H1 (cell line): ENCODE measurements at regions not wholly inside any gene's neighbourhood (a gene's known extent, or its start where the extent isn't known, plus 50 kb on each side); places are given as distances from the start of the nearest gene placed in this dataset.

Experiments
- CTCF ChIA-PET: fragments of 300-600 bp; sonication (Branson Sonifier 250); formaldehyde crosslinking; loops from one replicate; lab custom pipeline; 2021; ENCODE audit not compliant: partially characterized antibody; lab: Charles Lee
- POLR2A ChIA-PET: fragments of 300-600 bp; sonication (Branson Sonifier 250); formaldehyde crosslinking; loops from one replicate; lab custom pipeline; 2021; ENCODE audit warnings: inconsistent platforms; ENCODE audit not compliant: partially characterized antibody; lab: Charles Lee
- DNase-seq, 2 experiments: peaks; one replicate each; pipeline versions ENCODE4 v3.0.0 to v3.0.0-alpha.2; 2010 to 2022; ENCODE audit warnings: low spot score in 2 of 2, low read depth in 1 of 2, mixed read lengths in 1 of 2
- FAIRE-seq: peaks from 2 replicates; lab custom pipeline; 2011; peaks lifted over from hg19 to GRCh38; lab: Jason Lieb, UNC
- H2AFZ ChIP-seq: 2 replicates; pipeline ENCODE4 v1.8.1; 2012; ENCODE audit warnings: low read length, inconsistent platforms
- H2AK5ac ChIP-seq: 2 replicates; pipeline ENCODE4 v1.6.1; 2013; ENCODE audit warnings: low read depth, low read length
- H2BK120ac ChIP-seq: replicated peaks from 2 replicates; pipeline ENCODE3; 2013; ENCODE audit warnings: low read depth, low read length, inconsistent platforms
- H2BK12ac ChIP-seq: 2 replicates; pipeline ENCODE4 v1.6.1; 2013; ENCODE audit warnings: low read depth, low read length
- H2BK15ac ChIP-seq: 2 replicates; pipeline ENCODE4 v1.6.1; 2013; ENCODE audit warnings: low read length
- H2BK20ac ChIP-seq: 2 replicates; pipeline ENCODE4 v1.6.1; 2013; ENCODE audit warnings: low read length
- H2BK5ac ChIP-seq: 2 replicates; pipeline ENCODE4 v1.6.1; 2013; ENCODE audit warnings: low read depth, low read length
- H3K14ac ChIP-seq: 2 replicates; pipeline ENCODE4 v1.6.1; 2013; ENCODE audit warnings: inconsistent platforms; ENCODE audit not compliant: insufficient read length
- H3K18ac ChIP-seq: 2 replicates; pipeline ENCODE4 v1.6.1; 2013; ENCODE audit warnings: low read length; ENCODE audit errors: extremely low read depth
- H3K23ac ChIP-seq: 2 replicates; pipeline ENCODE4 v1.6.1; 2013; ENCODE audit warnings: inconsistent platforms; ENCODE audit not compliant: insufficient read length
- H3K23me2 ChIP-seq: 2 replicates; pipeline ENCODE4 v1.6.1; 2013; ENCODE audit warnings: low read depth, low read length
- H3K27ac ChIP-seq: 2 replicates; pipeline ENCODE4 v1.6.1; 2011; ENCODE audit warnings: low read depth, low read length, inconsistent platforms
- H3K27me3 ChIP-seq, 4 experiments: replicated peaks in 1 of 4; 1 replicate in 1 of 4; 2 replicates in 3 of 4; pipeline versions ENCODE4 v1.6.1 to v1.8.1; 2011 to 2013; ENCODE audit warnings: low read length in 3 of 4, mild to moderate bottlenecking in 3 of 4, inconsistent platforms in 2 of 4, mixed read lengths in 2 of 4, moderate library complexity in 1 of 4; ENCODE audit not compliant: control insufficient read depth in 3 of 4, insufficient read depth in 3 of 4; ENCODE audit errors: extremely low read depth in 1 of 4
- H3K36me3 ChIP-seq, 4 experiments: 2 replicates each; pipeline versions ENCODE4 v1.6.1 to v1.8.1; 2011 to 2013; ENCODE audit warnings: mild to moderate bottlenecking in 4 of 4, low read length in 3 of 4, moderate library complexity in 2 of 4, control low read depth in 1 of 4, inconsistent platforms in 1 of 4; ENCODE audit not compliant: insufficient read depth in 4 of 4, control insufficient read depth in 2 of 4
- H3K4ac ChIP-seq: replicated peaks from 2 replicates; pipeline ENCODE3; 2013; ENCODE audit warnings: low read length, low read depth, mixed read lengths, inconsistent platforms; ENCODE audit not compliant: insufficient read length
- H3K4me1 ChIP-seq, 4 experiments: replicated peaks in 1 of 4; 1 replicate in 1 of 4; 2 replicates in 3 of 4; pipeline versions ENCODE4 v1.6.1 to v1.8.1; 2011 to 2013; ENCODE audit warnings: low read length in 3 of 4, inconsistent platforms in 2 of 4, mixed read lengths in 1 of 4; ENCODE audit not compliant: insufficient read depth in 4 of 4, control insufficient read depth in 3 of 4
- H3K4me2 ChIP-seq, 2 experiments: 2 replicates each; pipeline versions ENCODE4 v1.6.1 to v1.8.1; 2011 to 2013; ENCODE audit warnings: low read depth in 2 of 2, low read length in 2 of 2, control low read depth in 1 of 2, inconsistent platforms in 1 of 2, mild to moderate bottlenecking in 1 of 2; ENCODE audit not compliant: insufficient read depth in 1 of 2
- H3K4me3 ChIP-seq, 4 experiments: fragments of 200-600, 300-600 bp in 1 of 4; sonication (generic), shearing (Covaris generic), sonication (Bioruptor Twin) in 1 of 4; 2 replicates each; pipeline versions ENCODE4 v1.5.1 to v1.8.1; 2011 to 2016; ENCODE audit warnings: low read length in 4 of 4, low read depth in 3 of 4, control low read depth in 2 of 4, inconsistent platforms in 2 of 4, mild to moderate bottlenecking in 2 of 4, mixed read lengths in 1 of 4, moderate library complexity in 1 of 4; ENCODE audit not compliant: insufficient read depth in 2 of 4; ENCODE audit errors: extremely low read depth in 1 of 4
- H3K56ac ChIP-seq: replicated peaks from 2 replicates; pipeline ENCODE3; 2013; ENCODE audit warnings: low read depth, mild to moderate bottlenecking, mixed read lengths, low read length, inconsistent platforms; ENCODE audit not compliant: insufficient read length
- H3K79me1 ChIP-seq: 2 replicates; pipeline ENCODE4 v1.6.1; 2013; ENCODE audit warnings: low read depth, low read length, control low read depth
- H3K79me2 ChIP-seq, 2 experiments: 2 replicates each; pipeline versions ENCODE4 v1.6.1 to v1.8.1; 2012 to 2013; ENCODE audit warnings: low read length in 2 of 2, mild to moderate bottlenecking in 2 of 2, inconsistent platforms in 1 of 2; ENCODE audit not compliant: insufficient read depth in 2 of 2, control insufficient read depth in 1 of 2
- H3K9ac ChIP-seq, 4 experiments: replicated peaks in 1 of 4; 1 replicate in 1 of 4; 2 replicates in 3 of 4; pipeline versions ENCODE4 v1.6.1 to v1.8.1; 2011 to 2013; ENCODE audit warnings: low read depth in 3 of 4, low read length in 3 of 4, control low read depth in 2 of 4, mild to moderate bottlenecking in 2 of 4, moderate library complexity in 2 of 4, inconsistent platforms in 1 of 4; ENCODE audit errors: extremely low read depth in 1 of 4
- H3K9me3 ChIP-seq, 2 experiments: 2 replicates each; pipeline versions ENCODE4 v1.6.1 to v1.8.1; 2012 to 2013; ENCODE audit warnings: mild to moderate bottlenecking in 2 of 2, moderate library complexity in 2 of 2, control low read depth in 1 of 2, inconsistent platforms in 1 of 2, low read depth in 1 of 2, low read length in 1 of 2, mixed read lengths in 1 of 2; ENCODE audit not compliant: insufficient read depth in 2 of 2
- H4K20me1 ChIP-seq, 2 experiments: replicated peaks in 1 of 2; 2 replicates each; pipeline versions ENCODE3 to v1.8.1; 2011 to 2013; ENCODE audit warnings: inconsistent platforms in 2 of 2, low read length in 2 of 2, mild to moderate bottlenecking in 1 of 2; ENCODE audit not compliant: insufficient read depth in 2 of 2, control insufficient read depth in 1 of 2
- H4K5ac ChIP-seq: 2 replicates; pipeline ENCODE4 v1.6.1; 2013; ENCODE audit warnings: low read length, low read depth, mixed read lengths, inconsistent platforms; ENCODE audit not compliant: insufficient read length
- H4K8ac ChIP-seq: 2 replicates; pipeline ENCODE4 v1.8.0; 2013; ENCODE audit warnings: mild to moderate bottlenecking, moderate library complexity, low read length, inconsistent platforms; ENCODE audit not compliant: insufficient read depth; ENCODE audit errors: extremely low read depth
- H4K91ac ChIP-seq: replicated peaks from 2 replicates; pipeline ENCODE3; 2013; ENCODE audit warnings: low read length, mixed read lengths, inconsistent platforms; ENCODE audit not compliant: insufficient read length
- CBX5 ChIP-seq: fragments of 300-800, 300-1000 bp; sonication (generic); IDR thresholded peaks from 2 replicates; pipeline ENCODE4 v1.7.1; 2016; ENCODE audit warnings: antibody characterized with exemption, low read length, low read depth
- CTBP2 ChIP-seq: IDR thresholded peaks from 2 replicates; pipeline ENCODE4 v1.7.0; 2011; ENCODE audit warnings: borderline replicate concordance, mild to moderate bottlenecking, moderate library complexity, mixed read lengths, low read length; ENCODE audit not compliant: insufficient read depth, insufficient read length
- MAFK ChIP-seq: IDR thresholded peaks from 2 replicates; pipeline ENCODE4 v1.6.1; 2012; ENCODE audit warnings: low read depth, mild to moderate bottlenecking, improper control_type of control experiment, low read length
- TCF12 ChIP-seq: IDR thresholded peaks from 2 replicates; pipeline ENCODE4 v1.6.1; 2011; ENCODE audit warnings: low read depth, mild to moderate bottlenecking, low read length
- YY1 ChIP-seq: IDR thresholded peaks from 2 replicates; pipeline ENCODE4 v1.6.1; 2011; ENCODE audit warnings: low read depth, mild to moderate bottlenecking, low read length
- WGBS, 2 experiments: shearing (Covaris generic) in 1 of 2; methylation state at CpG; one replicate each; pipeline versions ENCODE4 v1.1.6 to v1.1.7; 2013 to 2015; ENCODE audit warnings: low lambda C conversion rate in 2 of 2, mixed read lengths in 2 of 2, inconsistent platforms in 1 of 2, low coverage in 1 of 2, missing lambda C conversion rate in 1 of 2; ENCODE audit not compliant: insufficient replicate concordance in 2 of 2, insufficient coverage in 1 of 2, insufficient read length in 1 of 2; ENCODE audit errors: extremely low coverage in 1 of 2, missing lambda C conversion rate in 1 of 2; 5-methylcytosine and 5-hydroxymethylcytosine counted together

DNA sequence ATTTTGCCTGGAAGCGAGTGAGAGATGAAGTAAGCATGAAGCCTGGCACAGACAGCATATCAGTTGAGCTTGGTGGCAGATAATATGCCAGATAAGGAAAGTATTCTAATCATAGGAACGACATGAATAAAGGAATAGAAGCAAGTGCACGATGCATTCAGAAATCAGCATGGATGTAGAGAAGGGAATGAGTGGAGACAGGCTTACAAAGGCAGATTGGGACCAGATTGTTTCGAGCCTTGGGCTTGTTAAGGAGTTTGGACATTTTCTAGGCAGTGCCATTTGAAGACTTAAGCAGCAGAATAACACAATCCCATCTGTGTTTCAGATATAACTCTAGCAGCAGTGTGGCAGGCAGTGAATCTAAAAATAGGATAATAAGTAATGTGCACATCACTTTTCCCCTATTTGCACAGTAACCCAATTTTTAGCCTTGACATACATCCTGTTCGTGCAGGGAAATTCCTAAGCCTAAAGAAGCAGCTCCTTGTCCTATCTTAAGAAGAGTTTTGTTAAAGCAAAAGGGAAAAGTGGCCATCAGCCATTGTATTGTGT, 450.2 kb downstream of the PLCL1 start:
- H3K9ac ChIP-seq = no peak overlapping the region
- DNase-seq (no peak), FAIRE-seq (no peak)
- no peak overlapping the region for H3K4me3 ChIP-seq
- no peak overlapping the region for H2BK15ac ChIP-seq
- no peak overlapping the region for H4K91ac ChIP-seq
- H3K79me1 ChIP-seq = no peaks in the 10 kb centered on the region
- no peak overlapping the region for H3K4me2 ChIP-seq
- no peak overlapping the region for H2BK12ac ChIP-seq
- no peaks in the 10 kb centered on the region for H3K4me1 ChIP-seq
- no peaks in the 10 kb centered on the region for H3K9me3 ChIP-seq
- no peak overlapping the region for H2BK120ac ChIP-seq
- H2AK5ac ChIP-seq = no peak overlapping the region
- H3K23ac ChIP-seq = no peak overlapping the region
- no peak overlapping the region for H3K18ac ChIP-seq
- CTCF ChIA-PET = interaction anchor here (0.7 kb wide), 1 partner anchor 453 kb away, joined by 3 read pairs; no protein-coding TSS in a partner anchor
- H3K23me2 ChIP-seq = no peaks in the 10 kb centered on the region
- no peak for TF ChIP-seq YY1
- no peak for TF ChIP-seq MAFK
- no peak for TF ChIP-seq CBX5
- no peak for TF ChIP-seq CTBP2
- TF ChIP-seq TCF12 = no peak
- no peak overlapping the region for H2AFZ ChIP-seq
- no peak overlapping the region for H4K8ac ChIP-seq
- no peak overlapping the region for H4K5ac ChIP-seq
- no peak overlapping the region for H3K14ac ChIP-seq
- POLR2A ChIA-PET = no interaction called here
- H3K27me3 ChIP-seq = no peaks in the 10 kb centered on the region
- no peak overlapping the region for H3K27ac ChIP-seq
- no peaks in the 10 kb centered on the region for H3K79me2 ChIP-seq
- H3K56ac ChIP-seq = no peak overlapping the region
- no peak overlapping the region for H2BK5ac ChIP-seq
- H2BK20ac ChIP-seq = no peak overlapping the region
- WGBS, 2 experiments = 81% methylated on average over 5 of the region's 5 CpGs; no CpG with 5 or more reads in 1 of the 2 experiments
- no peak overlapping the region for H3K4ac ChIP-seq
- H3K36me3 ChIP-seq = no peaks in the 10 kb centered on the region
- no peaks in the 10 kb centered on the region for H4K20me1 ChIP-seq
